ENCODE measurements at regions not wholly inside any gene's neighbourhood (a gene's known extent, or its start where the extent isn't known, plus 50 kb on each side); places are given as distances from the start of the nearest gene placed in this dataset.

GRCh38 chr21:15520811-15521643 lies 208.8 kb upstream of the USP25 start:
- no peaks in the 10 kb centered on the region for H3K27me3 ChIP-seq (ENCODE audit: control insufficient read depth, insufficient read depth, low read length)
- no peak overlapping the region for H3K4me3 ChIP-seq (ENCODE audit: insufficient read depth, low read depth, low read length)
- DNase-seq, result peak; percentile 39
- H3K36me3 ChIP-seq (replicated peaks; ENCODE audit: control insufficient read depth, insufficient read depth, low read length), result no peaks in the 10 kb centered on the region

GRCh38 chr21:15521644-15522001 lies 208.2 kb upstream of the USP25 start:
- H3K36me3 ChIP-seq (replicated peaks; ENCODE audit: control insufficient read depth, insufficient read depth, low read length), result no peaks in the 10 kb centered on the region
- DNase-seq, result no peak
- no peak overlapping the region for H3K4me3 ChIP-seq (ENCODE audit: insufficient read depth, low read depth, low read length)
- no peaks in the 10 kb centered on the region for H3K27me3 ChIP-seq (ENCODE audit: control insufficient read depth, insufficient read depth, low read length)

GRCh38 chr21:15522148-15522547 lies 207.6 kb upstream of the USP25 start:
- H3K4me3 ChIP-seq (ENCODE audit: insufficient read depth, low read depth, low read length), result no peak overlapping the region
- DNase-seq, result no peak
- H3K36me3 ChIP-seq (replicated peaks; ENCODE audit: control insufficient read depth, insufficient read depth, low read length), result no peaks in the 10 kb centered on the region
- H3K27me3 ChIP-seq (ENCODE audit: control insufficient read depth, insufficient read depth, low read length), result no peaks in the 10 kb centered on the region

DNA sequence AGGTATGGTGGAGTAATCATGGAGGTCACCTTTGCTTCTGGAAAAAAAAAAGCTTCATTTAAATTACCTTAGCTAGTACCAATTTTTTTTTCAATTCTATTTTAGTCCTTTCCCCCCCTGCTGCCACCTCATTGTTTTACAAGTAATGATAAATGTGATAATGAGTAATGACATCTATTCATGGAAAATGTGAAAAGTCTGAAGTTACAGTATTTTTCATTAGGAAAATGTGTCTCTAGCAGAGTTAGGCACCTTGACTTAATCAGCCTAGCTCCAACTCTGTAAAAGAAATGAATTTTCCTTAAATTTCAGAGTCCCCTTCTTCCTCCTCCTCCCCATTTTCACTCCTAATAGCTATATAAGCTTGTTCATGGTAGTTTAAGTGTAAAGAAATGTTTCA lies 204.9 kb upstream of the USP25 start:
- DNase-seq, result no peak
- H3K4me3 ChIP-seq (ENCODE audit: insufficient read depth, low read depth, low read length), result no peak overlapping the region
- no peaks in the 10 kb centered on the region for H3K36me3 ChIP-seq (replicated peaks; ENCODE audit: control insufficient read depth, insufficient read depth, low read length)
- H3K27me3 ChIP-seq (ENCODE audit: control insufficient read depth, insufficient read depth, low read length), result no peaks in the 10 kb centered on the region

- no peaks in the 10 kb centered on the region for H3K27me3 ChIP-seq (ENCODE audit: control insufficient read depth, insufficient read depth, low read length)
- DNase-seq, result no peak
- no peak overlapping the region for H3K4me3 ChIP-seq (ENCODE audit: insufficient read depth, low read depth, low read length)
- no peaks in the 10 kb centered on the region for H3K36me3 ChIP-seq (replicated peaks; ENCODE audit: control insufficient read depth, insufficient read depth, low read length)
Observed at GRCh38 chr21:15526798-15527197, 203.0 kb upstream of the USP25 start.

GRCh38 chr21:15528346-15528745 lies 201.4 kb upstream of the USP25 start:
- Histone ChIP-seq H3K4me3 (ENCODE audit: insufficient read depth, low read depth, low read length) (no peak overlapping the region), H3K27me3 (ENCODE audit: control insufficient read depth, insufficient read depth, low read length) (no peaks in the 10 kb centered on the region), H3K36me3 (replicated peaks; ENCODE audit: control insufficient read depth, insufficient read depth, low read length) (no peaks in the 10 kb centered on the region)
- DNase-seq, result no peak

GRCh38 chr21:15531986-15532385 lies 197.8 kb upstream of the USP25 start:
- Histone ChIP-seq H3K4me3 (ENCODE audit: insufficient read depth, low read depth, low read length) (no peak overlapping the region), H3K27me3 (ENCODE audit: control insufficient read depth, insufficient read depth, low read length) (no peaks in the 10 kb centered on the region), H3K36me3 (replicated peaks; ENCODE audit: control insufficient read depth, insufficient read depth, low read length) (no peaks in the 10 kb centered on the region)
- DNase-seq, result no peak

DNA sequence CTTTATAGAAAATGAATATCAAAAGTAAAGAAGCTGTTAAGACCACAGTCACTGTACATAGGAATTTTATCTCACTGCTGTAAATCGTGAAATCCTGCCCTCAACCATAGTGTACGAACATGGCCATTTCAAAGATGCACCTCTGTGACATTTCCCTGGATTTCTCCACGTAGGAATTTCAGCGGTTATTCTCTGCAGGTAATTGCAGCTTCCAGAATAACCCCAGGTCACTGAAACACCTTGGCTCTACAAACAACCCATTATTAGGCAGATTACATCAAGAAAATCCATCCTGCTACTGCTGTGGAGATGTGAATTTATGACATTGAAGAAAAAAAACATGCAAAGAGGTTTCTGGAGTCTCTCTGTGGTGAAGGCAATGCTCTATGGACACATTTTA lies 196.2 kb upstream of the USP25 start:
- H3K4me3 ChIP-seq (ENCODE audit: insufficient read depth, low read depth, low read length), result no peak overlapping the region
- DNase-seq, result no peak
- no peaks in the 10 kb centered on the region for H3K27me3 ChIP-seq (ENCODE audit: control insufficient read depth, insufficient read depth, low read length)
- no peaks in the 10 kb centered on the region for H3K36me3 ChIP-seq (replicated peaks; ENCODE audit: control insufficient read depth, insufficient read depth, low read length)

GRCh38 chr21:15534450-15534886 lies 195.3 kb upstream of the USP25 start:
- no peaks in the 10 kb centered on the region for H3K36me3 ChIP-seq (replicated peaks; ENCODE audit: control insufficient read depth, insufficient read depth, low read length)
- no peak for DNase-seq
- no peak overlapping the region for H3K4me3 ChIP-seq (ENCODE audit: insufficient read depth, low read depth, low read length)
- no peaks in the 10 kb centered on the region for H3K27me3 ChIP-seq (ENCODE audit: control insufficient read depth, insufficient read depth, low read length)

GRCh38 chr21:15539376-15539775 lies 190.4 kb upstream of the USP25 start:
- H3K27me3 ChIP-seq (ENCODE audit: control insufficient read depth, insufficient read depth, low read length), result no peaks in the 10 kb centered on the region
- H3K36me3 ChIP-seq (replicated peaks; ENCODE audit: control insufficient read depth, insufficient read depth, low read length), result no peaks in the 10 kb centered on the region
- DNase-seq, result no peak
- H3K4me3 ChIP-seq (ENCODE audit: insufficient read depth, low read depth, low read length), result no peak overlapping the region

- Histone ChIP-seq H3K4me3 (ENCODE audit: insufficient read depth, low read depth, low read length) (no peak overlapping the region), H3K36me3 (replicated peaks; ENCODE audit: control insufficient read depth, insufficient read depth, low read length) (no peaks in the 10 kb centered on the region), H3K27me3 (ENCODE audit: control insufficient read depth, insufficient read depth, low read length) (no peaks in the 10 kb centered on the region)
- DNase-seq, result no peak
Observed at GRCh38 chr21:15543473-15543872, 186.3 kb upstream of the USP25 start.

DNA sequence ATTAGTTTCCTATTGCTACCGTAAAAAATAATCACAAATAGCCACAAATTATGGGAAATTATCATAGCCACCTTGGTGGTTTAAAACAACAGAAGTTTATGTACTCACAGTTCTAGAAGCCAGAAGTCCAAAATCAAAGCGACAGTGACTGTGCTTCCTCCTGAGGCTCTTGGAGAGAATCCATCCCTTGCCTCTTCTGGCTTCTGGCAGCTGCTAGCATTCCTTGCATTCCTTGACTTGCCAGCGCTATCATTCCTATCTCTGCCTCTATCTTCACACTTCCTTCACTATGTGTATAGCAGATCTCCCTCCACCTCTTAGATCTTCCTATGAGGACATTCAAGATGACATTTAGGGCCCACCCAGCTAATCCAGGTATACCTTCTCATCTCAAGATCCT lies 180.1 kb upstream of the USP25 start:
- no peak overlapping the region for H3K4me3 ChIP-seq (ENCODE audit: insufficient read depth, low read depth, low read length)
- H3K27me3 ChIP-seq (ENCODE audit: control insufficient read depth, insufficient read depth, low read length), result no peaks in the 10 kb centered on the region
- no peak for DNase-seq
- H3K36me3 ChIP-seq (replicated peaks; ENCODE audit: control insufficient read depth, insufficient read depth, low read length), result no peaks in the 10 kb centered on the region

DNA sequence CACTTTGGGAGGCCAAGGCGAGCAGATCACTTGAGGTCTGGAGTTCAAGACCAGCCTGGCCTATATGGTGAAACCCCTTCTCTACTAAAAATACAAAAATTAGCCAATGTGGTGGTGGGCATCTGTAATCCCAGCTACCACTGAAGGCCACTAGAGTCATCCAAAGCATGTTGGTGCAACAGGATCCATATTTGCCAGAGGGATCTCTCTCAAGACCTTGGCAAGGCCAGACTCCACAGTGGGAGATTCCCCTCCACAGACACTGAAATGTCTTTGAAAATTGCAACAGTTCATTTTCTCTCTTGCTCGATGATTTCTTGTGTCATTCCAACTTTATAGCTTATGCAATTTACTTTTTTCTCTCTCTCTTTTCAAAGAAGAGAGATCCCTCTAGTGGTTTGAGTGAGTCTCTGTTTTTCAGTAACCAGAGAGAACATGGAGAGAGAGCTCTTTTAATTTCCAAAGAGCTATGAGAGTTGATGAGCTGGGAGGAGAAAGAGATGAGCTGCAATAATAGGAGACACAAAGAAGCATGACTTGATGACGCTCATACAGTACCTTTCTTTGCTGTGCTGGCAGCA lies 176.8 kb upstream of the USP25 start:
- DNase-seq, result peak; percentile 2
- Histone ChIP-seq H3K4me3 (ENCODE audit: insufficient read depth, low read depth, low read length) (no peak overlapping the region), H3K27me3 (ENCODE audit: control insufficient read depth, insufficient read depth, low read length) (no peaks in the 10 kb centered on the region), H3K36me3 (replicated peaks; ENCODE audit: control insufficient read depth, insufficient read depth, low read length) (no peaks in the 10 kb centered on the region)

GRCh38 chr21:15557925-15558324 lies 171.9 kb upstream of the USP25 start:
- Histone ChIP-seq H3K36me3 (replicated peaks; ENCODE audit: control insufficient read depth, insufficient read depth, low read length) (no peaks in the 10 kb centered on the region), H3K27me3 (ENCODE audit: control insufficient read depth, insufficient read depth, low read length) (no peaks in the 10 kb centered on the region), H3K4me3 (ENCODE audit: insufficient read depth, low read depth, low read length) (no peak overlapping the region)
- no peak for DNase-seq

- no peak for DNase-seq
- H3K4me3 ChIP-seq (ENCODE audit: insufficient read depth, low read depth, low read length), result no peak overlapping the region
- no peaks in the 10 kb centered on the region for H3K36me3 ChIP-seq (replicated peaks; ENCODE audit: control insufficient read depth, insufficient read depth, low read length)
Observed at GRCh38 chr21:15558884-15559283, 170.9 kb upstream of the USP25 start.

More at GRCh38 chr21:15558884-15559283, 170.9 kb upstream of the USP25 start:
- no peaks in the 10 kb centered on the region for H3K27me3 ChIP-seq (ENCODE audit: control insufficient read depth, insufficient read depth, low read length)
